Mesothelial cell of epicardium (in vitro differentiated cells): ENCODE measurements at regions not wholly inside any gene's neighbourhood (a gene's known extent, or its start where the extent isn't known, plus 50 kb on each side); places are given as distances from the start of the nearest gene placed in this dataset.
"Not testable (repeated sequence)": the region's sequence is repeated elsewhere in the genome, so short reads cannot be mapped to it uniquely, and the experiment has no call there.

ENCODE experiments used
- DNase-seq, 2 experiments: peaks; one replicate each; pipeline ENCODE4 v3.0.0; 2021; ENCODE audit warnings: low spot score in 2 of 2; ENCODE audit not compliant: unreplicated experiment in 2 of 2
- H3K27ac Mint-ChIP-seq: 2 replicates; pipeline ENCODE4 v1.8.0; 2021; ENCODE audit warnings: mixed read lengths
- H3K27me3 Mint-ChIP-seq: 2 replicates; pipeline ENCODE4 v1.8.0; 2021; ENCODE audit warnings: low read depth, mixed read lengths
- H3K36me3 Mint-ChIP-seq: 2 replicates; pipeline ENCODE4 v1.8.0; 2021; ENCODE audit warnings: mixed read lengths
- H3K4me1 Mint-ChIP-seq: 2 replicates; pipeline ENCODE4 v1.8.0; 2021; ENCODE audit warnings: mixed read lengths
- H3K4me3 Mint-ChIP-seq: 2 replicates; pipeline ENCODE4 v1.8.0; 2021; ENCODE audit warnings: mild to moderate bottlenecking, moderate library complexity, mixed read lengths
- H3K9me3 Mint-ChIP-seq: 2 replicates; pipeline ENCODE4 v1.8.0; 2021; ENCODE audit warnings: mixed read lengths
- CTCF ChIP-seq: fragments of 200-600 bp; sonication (generic); IDR thresholded peaks from one replicate; pipeline ENCODE4 v1.5.0; 2021; ENCODE audit warnings: antibody characterized with exemption; ENCODE audit not compliant: unreplicated experiment

- peaks cover 6% of the 10 kb centered on the region for H3K9me3 Mint-ChIP-seq
- no peak overlapping the region for H3K4me3 Mint-ChIP-seq
- H3K27me3 Mint-ChIP-seq: peaks cover 2% of the 10 kb centered on the region
- no peaks in the 10 kb centered on the region for H3K36me3 Mint-ChIP-seq
- H3K4me1 Mint-ChIP-seq: peaks cover 16% of the 10 kb centered on the region
- TF ChIP-seq CTCF: no peak
- no peak overlapping the region for H3K27ac Mint-ChIP-seq
- no peak for DNase-seq
These were observed 336.3 kb downstream of the TFAP2A start for GRCh38 chr6:10078581-10078980.

- H3K27me3 Mint-ChIP-seq, H3K4me3 Mint-ChIP-seq, H3K9me3 Mint-ChIP-seq, H3K36me3 Mint-ChIP-seq, H3K27ac Mint-ChIP-seq, DNase-seq: not testable (repeated sequence)
- H3K4me1 Mint-ChIP-seq: peaks cover 13% of the 10 kb centered on the region
These were observed 340.1 kb downstream of the TFAP2A start for GRCh38 chr6:10074726-10075125.

- Mint-ChIP-seq H3K27ac (no peak overlapping the region), H3K9me3 (peaks cover 7% of the 10 kb centered on the region), H3K27me3 (no peaks in the 10 kb centered on the region), H3K36me3 (no peaks in the 10 kb centered on the region), H3K4me1 (peaks cover 3% of the 10 kb centered on the region), H3K4me3 (no peak overlapping the region)
- no peak for TF ChIP-seq CTCF
- no peak for DNase-seq
These were observed 341.5 kb downstream of the TFAP2A start for GRCh38 chr6:10073341-10073740.

GRCh38 chr6:10071631-10072220 is 343.1 kb downstream of the TFAP2A start:
- Mint-ChIP-seq H3K9me3 (peaks cover 7% of the 10 kb centered on the region), H3K36me3 (no peaks in the 10 kb centered on the region), H3K27me3 (no peaks in the 10 kb centered on the region), H3K4me1 (no peaks in the 10 kb centered on the region), H3K27ac (no peak overlapping the region), H3K4me3 (no peak overlapping the region)
- DNase-seq: no peak
- TF ChIP-seq CTCF: no peak

- Mint-ChIP-seq H3K27me3 (no peaks in the 10 kb centered on the region), H3K9me3 (no peaks in the 10 kb centered on the region), H3K4me3 (no peak overlapping the region), H3K36me3 (no peaks in the 10 kb centered on the region), H3K27ac (no peak overlapping the region), H3K4me1 (peaks cover 18% of the 10 kb centered on the region)
- no peak for DNase-seq
- no peak for TF ChIP-seq CTCF
These were observed 354.9 kb downstream of the TFAP2A start for GRCh38 chr6:10060004-10060403.

- peaks cover 12% of the 10 kb centered on the region for H3K4me1 Mint-ChIP-seq
- TF ChIP-seq CTCF: no peak
- H3K27me3 Mint-ChIP-seq: no peaks in the 10 kb centered on the region
- peaks cover 40% of the 10 kb centered on the region for H3K9me3 Mint-ChIP-seq
- peaks cover 14% of the 10 kb centered on the region for H3K36me3 Mint-ChIP-seq
- no peak overlapping the region for H3K27ac Mint-ChIP-seq
- H3K4me3 Mint-ChIP-seq: no peak overlapping the region
- no peak for DNase-seq
These were observed 360.2 kb downstream of the TFAP2A start for GRCh38 chr6:10054672-10055071.
